HG03103 (cell line): ENCODE measurements at regions not wholly inside any gene's neighbourhood (a gene's known extent, or its start where the extent isn't known, plus 50 kb on each side); places are given as distances from the start of the nearest gene placed in this dataset.
"Not testable (repeated sequence)": the region's sequence is repeated elsewhere in the genome, so short reads cannot be mapped to it uniquely, and the experiment has no call there.

Source experiments
- ATAC-seq: cut with Tn5 transposase; IDR thresholded peaks from one replicate; pipeline ENCODE4 v1.9.1; 2021; ENCODE audit warnings: low read depth; ENCODE audit not compliant: unreplicated experiment

DNA sequence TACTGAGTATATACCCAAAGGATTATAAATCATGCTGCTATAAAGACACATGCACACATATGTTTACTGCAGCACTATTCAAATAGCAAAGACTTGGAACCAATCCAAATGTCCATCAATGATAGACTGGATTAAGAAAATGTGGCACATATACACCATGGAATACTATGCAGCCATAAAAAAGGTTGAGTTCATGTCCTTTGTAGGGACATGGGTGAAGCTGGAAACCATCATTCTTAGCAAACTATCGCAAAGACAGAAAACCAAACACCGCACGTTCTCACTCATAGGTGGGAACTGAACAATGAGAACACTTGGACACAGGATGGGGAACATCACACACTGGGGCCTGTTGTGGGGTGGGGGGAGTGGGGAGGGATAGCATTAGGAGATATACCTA is 378.3 kb upstream of the PIK3R1 start:
- not testable (repeated sequence) for ATAC-seq

DNA sequence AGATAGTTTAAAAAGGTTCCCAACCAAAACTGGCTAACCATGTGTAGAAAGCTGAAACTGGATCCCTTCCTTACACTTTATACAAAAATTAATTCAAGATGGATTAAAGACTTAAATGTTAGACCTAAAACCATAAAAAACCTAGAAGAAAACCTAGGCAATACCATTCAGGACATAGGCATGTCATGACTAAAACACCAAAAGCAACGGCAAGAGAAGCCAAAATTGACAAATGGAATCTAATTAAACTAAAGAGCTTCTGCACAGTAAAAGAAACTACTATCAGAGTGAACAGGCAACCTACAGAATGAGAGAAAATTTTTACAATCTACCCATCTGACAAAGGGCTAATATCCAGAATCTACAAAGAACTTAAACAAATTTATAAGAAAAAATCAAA is 379.1 kb upstream of the PIK3R1 start:
- ATAC-seq = not testable (repeated sequence)

DNA sequence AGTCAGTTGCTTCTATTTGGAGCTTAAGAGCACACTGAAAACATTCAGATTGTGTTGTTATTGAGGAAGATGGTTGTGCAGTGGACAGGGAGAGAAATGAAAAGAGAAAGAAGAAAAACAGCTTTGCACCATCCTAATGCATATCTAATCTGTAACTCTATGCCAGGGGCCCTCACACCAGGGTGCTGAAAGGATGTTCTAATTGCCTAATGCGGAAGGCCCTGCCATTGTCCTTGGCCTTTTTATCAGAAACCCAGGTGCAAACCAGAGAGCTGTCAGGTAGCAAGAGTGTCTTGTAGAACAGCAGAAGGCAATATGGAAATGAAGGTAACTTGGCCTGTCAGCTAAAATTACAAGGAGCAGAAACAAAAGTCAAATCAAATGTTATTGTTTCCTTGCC is 384.5 kb upstream of the PIK3R1 start:
- ATAC-seq = no peak

DNA sequence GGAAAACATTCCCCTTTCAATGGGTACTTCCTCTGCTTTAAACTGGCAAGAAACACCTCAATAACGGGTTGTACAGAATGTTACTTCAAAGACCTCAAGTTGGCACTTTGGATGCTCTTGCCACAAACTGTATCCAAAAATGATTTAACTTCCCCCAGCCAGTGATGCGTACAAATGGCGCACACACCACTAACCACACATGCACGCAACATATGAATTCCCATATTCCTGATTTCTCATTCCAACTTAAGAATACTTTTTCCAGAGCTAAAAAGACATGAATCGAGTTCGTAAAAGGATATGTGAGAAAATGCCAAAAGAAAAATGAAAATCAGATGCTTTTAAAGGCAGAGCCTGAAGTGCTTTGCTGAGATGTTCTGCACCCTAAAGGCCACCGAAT is 388.0 kb upstream of the PIK3R1 start:
- ATAC-seq = no peak

DNA sequence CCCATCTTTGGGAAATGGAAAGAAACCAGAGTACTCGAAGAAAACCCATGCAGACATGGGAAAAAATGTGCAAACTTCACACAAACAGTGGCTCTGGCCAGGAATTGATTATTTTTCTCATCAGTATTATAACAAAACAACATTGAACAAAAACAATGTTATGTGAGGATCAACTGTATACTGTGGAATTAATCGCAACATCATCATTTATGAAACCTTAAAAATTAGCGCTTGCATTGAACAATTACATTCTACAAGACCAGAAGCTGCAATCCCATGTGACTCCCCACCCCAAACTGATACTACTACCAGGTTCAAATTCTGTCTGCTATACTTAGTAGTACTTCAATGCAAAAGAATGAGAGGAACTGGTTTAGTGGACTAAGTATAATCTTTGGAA is 390.7 kb upstream of the PIK3R1 start:
- no peak for ATAC-seq

DNA sequence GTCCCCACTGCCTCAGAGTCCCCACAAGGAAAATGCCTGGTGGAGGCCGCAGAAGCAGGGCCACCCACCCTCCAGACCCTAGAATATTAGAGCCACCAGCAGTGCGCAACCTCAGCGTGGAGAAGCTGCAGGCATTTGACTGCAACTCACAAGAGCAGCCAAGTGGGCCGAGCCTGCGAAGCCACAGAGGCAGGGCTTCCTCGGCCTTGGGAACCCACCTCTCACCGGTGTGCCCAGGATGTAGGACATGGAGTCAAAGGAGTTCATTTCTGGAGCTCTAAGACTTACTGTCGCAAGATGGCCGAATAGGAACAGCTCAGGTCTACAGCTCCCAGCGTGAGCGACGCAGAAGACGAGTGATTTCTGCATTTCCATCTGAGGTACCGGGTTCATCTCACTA is 397.9 kb upstream of the PIK3R1 start:
- no peak for ATAC-seq

DNA sequence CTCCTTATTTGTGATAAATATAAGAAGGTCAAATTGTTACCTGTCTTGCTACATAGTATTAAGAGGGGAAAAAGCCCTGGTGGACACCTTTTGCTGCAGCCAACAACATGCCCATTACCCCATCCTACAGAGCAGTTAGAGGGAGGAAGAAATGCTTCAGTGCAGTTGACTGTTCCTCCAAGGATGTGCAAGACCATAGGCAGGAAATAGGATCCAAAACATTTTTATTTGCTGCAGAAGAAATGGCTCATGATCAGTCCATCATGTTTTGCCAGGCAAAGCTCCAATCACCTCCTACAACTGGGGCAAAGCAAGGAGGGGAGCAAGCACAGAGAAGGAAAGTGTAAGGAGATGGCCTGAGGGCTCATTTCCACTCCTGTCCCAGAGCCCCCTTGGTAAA is 399.1 kb upstream of the PIK3R1 start:
- ATAC-seq = no peak

DNA sequence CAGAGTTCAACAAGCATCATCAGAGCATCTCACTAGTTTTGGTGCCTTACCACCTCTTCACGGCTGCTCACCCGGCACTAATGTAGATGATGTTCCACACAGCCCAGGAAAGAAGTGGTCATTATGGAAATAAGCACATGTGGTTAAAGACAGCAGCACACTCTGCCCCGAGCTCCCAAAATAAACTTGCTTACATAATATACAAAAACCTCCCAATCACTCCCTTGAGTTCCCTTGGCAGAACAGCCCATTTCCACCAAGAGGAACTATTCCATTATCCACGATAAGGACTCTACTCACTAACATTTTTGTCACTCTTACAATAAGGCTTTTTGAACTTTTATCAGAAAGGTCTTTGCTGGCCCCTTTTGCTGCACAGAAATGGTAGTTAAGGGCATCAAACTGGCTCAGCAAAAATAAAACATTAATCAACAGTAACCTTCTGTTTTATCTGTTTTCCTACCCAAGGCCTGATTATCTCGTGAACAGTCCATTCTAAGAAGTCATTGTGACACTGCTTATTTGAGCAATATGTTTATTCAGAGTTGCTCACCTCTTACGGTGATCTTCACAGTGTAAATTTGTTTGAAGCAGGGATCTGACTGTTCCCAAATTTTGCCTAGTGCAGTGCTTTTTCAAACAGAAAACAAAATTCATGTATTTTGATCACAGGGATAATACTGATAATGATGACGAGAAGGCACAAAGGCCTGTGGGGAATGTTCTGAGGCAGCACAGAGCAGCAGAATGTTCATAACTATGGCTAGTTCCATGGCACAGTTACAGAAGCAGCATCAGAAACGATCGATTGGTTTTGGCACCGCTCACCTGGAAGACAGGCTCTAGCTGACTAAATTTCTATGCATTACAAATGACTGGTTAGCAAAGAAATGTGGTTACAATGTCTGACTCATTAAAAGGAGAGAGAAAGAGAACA is 399.8 kb upstream of the PIK3R1 start:
- ATAC-seq = no peak

DNA sequence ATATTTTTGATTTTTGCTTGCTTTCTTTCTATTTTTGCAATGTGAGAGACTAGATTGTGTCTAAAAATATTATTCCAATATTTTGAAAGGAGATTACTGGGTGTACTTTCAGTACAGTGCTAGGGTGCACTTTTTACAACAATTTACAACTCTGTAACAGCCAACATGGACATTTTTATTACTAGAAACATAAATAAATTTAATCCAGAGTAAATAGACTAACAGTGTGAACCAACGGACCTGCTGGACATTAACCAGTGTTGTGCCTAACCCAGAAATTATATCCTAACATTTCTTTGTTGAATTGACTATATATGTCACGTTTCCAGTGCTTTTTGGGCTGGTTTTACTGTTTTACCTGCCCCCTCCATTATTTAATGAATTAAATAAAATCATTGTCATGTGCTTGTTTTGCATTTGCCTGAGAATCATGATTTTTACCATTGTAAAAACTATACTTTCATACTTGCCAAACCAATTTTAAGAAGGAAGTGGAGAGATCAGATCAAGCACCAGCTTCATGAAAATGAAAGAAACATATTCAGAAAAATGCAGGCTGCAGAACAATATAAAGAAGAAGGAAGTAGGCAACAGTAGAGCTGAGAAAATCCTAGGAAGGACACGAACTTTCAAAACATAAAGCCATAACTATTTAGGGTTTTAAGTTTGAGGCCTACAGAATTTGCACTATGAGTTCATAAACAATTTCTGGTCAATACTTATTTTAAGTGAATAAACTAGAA is 400.8 kb upstream of the PIK3R1 start:
- peak; percentile 81 for ATAC-seq

DNA sequence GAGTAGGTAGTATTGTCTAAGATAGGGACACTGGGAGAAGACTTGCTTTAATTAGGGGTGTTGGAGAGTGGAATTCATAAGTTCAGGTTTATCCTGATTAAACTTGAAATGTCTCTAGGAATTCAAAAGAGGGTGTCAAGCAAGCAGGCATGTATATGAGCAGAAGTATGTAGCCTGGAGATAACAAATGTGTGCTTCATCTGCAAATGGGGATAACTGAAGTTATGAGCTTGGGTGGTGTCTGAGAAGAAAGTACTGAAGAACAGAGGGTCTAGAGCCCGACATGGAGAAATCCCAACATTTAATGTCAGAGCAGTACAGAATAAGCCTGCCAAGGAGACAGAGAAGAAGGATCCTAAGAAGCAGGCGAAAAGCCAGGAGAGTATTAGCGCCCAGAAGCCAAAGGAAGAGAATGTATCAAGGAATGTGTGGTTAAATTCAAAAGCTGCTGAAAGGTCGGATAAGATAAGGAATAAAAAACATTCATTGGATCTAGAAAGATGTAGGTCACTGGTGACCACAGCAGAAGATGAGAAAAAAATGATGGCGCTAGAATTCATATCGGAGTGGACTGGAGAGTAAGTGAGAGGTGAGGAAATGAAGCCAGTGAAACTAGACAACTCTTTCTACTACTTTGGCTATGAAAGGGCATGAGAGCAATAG is 401.5 kb upstream of the PIK3R1 start:
- no peak for ATAC-seq

DNA sequence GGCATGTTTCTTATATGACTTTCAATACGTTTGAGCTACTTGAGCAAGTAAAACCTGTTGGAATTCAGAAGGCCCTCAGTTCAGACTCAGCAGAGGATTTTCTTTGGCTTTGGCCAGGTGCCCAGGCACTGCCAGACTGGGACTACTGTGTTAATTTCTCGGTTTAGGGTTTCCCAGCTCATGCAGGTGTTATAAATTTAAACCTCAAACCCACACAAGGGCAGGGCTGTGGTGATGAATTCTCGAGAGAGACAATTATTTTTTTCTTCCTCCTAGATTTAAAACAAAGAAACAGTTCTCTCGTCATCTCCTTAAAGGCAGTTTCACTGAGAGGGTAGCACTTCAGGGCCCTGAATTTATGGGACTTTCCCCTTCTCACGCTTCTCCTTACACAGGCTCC is 406.0 kb upstream of the PIK3R1 start:
- ATAC-seq = no peak

DNA sequence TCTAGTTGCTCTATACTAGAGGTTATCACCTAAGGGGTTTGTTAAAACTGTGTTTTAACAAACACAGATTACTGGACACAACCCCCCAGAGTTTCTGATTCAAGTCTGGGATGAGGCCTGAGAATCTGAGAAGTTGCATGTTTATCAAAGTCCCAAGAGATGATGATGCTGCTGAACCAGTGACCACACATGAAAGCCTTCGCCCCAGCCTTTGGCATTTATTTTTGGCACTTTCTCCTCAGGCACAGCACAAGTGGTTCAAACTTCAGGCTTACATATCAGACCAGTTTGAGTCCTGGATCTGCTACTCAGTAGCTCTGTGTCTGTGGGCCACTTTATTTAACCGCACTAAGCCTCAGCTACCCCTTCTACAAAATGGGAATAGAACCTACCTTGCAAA is 407.2 kb upstream of the PIK3R1 start:
- ATAC-seq = no peak

DNA sequence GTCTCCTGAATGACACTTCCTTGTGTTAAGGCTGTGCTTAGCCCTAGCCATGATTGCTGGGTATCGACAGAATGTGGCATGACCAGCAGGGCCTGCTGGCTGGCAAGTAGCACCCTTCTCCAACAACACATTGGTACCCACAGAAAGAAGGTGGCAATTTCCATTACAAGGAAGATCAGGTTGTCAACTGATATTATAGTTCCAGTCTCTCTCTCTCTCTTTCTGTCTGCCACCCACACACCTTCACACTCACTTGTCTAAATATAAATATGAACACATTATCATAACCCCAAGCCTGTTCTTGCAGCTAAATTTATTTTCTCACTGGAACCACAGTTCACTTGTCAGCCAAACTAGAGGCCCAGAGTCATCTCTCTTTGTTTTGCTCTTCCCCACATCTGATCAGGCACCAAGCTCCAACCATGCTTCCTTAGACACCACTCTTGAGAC is 408.1 kb upstream of the PIK3R1 start:
- ATAC-seq = peak; percentile 37

DNA sequence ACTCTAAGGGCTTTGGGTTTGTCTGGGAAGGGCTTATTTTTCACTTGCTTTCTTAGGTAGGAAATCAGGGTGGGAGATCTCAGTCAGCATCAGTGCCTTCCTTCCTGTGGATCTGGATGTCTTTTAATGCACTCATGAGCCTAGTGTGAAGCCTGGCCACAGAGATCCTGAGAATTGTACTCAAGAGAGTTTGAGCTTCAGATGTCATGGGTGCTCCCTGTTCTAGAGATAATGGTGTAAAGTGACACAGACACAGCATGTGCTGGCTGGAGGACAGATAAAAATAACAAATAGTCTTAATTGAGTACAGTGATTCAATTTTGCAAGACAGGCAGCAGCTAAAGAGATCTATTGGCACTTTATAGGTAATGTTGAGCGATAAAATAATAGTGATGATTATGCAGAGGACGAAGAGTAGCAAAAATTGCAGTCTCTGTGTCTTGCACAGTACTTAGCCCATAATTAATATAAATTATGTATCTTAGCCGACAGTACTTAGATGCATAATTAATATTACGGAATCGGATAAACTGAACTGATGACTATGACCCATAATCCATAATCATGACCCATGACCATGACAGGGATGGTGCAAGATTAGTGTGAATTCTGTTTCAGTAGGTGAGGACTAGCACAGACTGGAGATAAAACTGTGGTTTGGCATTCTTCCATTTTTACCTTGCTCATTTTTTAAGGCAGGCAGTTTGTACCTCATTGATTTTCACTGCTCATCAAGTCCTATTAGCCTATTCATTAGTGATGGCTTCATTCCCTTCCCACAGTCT is 408.7 kb upstream of the PIK3R1 start:
- ATAC-seq = no peak

DNA sequence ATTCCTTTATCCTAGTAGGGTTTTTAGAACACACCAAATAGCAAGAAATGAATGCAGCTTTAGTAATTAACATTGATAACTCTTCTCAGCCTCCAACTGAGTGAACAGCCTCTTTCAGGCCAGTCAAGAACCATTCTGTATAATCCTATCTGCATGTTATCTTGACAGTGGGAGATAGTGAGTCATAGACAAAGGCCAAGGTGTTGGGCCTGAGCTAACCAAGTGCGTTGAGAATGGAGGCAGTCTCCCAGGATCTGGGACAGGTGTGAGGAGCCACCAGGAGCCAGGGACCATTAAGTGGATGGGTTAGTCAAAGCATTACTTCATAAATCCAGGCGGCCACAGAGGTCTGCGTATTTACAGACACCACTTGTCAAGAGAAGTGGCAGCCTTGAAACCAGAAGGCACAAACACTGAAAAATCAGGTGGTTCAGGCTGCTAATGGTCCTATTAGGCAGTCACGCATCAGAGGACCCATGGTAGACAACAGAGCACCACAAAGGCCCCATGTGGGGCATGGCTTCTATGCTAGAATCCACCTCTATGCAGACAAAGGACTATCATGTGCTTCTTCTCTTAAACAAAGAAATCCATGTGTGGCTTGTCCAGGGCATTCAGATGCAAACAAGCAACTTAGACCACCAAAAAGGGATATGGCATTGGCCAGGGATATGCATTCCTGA is 409.7 kb upstream of the PIK3R1 start:
- ATAC-seq = no peak

DNA sequence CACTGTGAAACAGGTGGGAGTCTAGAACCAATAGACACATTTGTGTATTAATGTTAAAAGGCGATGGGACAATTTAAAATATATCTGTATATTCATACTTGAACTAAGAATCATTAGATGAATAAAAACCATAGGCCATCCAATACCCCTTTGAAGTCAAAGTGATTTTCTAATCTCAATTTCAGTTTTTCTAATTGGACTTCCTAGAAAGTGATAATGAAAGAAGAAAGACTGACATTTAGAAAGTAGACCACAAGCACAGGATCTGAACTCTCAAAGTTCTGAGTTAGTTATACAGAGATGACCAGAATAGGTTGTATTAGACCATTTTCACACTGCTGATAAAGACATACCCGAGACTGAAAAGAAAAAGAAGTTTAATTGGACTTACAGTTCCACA is 412.8 kb upstream of the PIK3R1 start:
- ATAC-seq = no peak

DNA sequence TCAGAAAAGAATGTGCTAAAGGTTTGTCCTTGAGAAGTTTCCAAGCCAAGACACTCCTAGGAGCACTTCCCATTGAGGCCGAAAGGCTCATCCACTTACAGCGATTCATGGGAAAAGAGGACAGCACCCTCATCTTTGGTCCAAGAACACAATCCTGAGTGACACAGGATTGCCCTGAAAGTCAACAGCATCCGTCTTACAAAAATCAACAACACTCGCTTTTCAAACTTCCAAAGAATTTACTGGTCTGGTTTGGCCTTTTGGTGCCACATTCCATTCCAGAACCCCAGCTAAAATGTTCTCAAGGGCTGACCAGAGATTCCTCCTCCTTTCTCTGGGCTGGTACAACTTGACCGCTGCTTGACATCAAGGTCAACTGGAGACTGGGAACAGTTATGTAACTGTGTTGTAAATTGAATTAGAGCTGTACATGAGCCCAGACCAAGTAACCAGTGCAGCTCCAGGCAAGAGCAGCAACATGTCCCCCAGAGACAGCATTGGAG is 415.8 kb upstream of the PIK3R1 start:
- ATAC-seq = no peak

DNA sequence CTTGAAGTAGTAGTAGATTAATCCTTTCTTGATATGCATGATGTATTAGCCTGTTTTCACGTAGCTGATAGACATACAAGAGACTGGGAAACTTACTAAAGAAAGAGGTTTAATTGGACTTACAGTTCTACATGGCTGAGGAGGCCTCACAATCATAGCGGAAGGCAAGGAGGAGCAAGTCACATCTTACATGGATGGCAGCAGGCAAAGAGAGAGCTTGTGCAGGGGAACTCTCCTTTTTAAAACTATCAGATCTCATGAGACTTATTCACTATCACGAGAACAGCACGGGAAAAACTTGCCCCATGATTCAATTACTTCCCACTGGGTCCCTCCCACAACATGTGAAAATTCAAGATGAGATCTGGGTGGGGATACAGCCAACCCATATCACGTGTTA is 417.1 kb upstream of the PIK3R1 start:
- not testable (repeated sequence) for ATAC-seq

DNA sequence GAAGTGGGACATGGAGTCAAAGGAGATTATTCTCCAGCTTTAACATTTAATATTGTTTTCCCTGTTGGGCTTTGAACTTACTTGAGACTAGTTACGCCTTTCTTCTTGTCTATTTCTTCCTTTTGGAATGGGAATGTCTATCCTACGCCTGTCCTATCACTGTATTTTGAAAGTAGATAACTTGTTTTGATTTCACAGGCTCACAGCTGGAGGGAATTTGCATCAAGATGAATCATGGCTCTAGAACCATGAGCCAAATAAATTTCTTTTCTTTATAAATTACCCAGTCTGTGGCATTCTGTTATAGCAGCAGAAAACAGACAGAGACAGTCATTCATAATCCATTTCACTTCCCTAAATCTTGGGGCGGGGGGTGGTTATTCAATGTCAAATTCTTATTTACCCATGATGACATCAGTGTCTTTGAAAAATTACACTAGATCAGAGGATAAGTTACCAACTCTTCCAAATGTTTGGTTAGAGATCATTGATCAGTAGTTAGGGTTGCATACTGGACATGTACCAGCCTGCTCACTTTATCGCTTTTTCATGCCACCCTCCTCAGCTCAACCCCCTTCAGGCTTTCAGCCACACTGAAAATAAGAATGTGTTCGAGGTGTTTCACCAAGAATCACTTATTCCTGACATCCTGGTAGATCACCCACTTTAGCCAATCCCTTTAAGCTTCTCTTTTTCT is 419.6 kb upstream of the PIK3R1 start:
- ATAC-seq = no peak
